HCT116 (cell line): ENCODE measurements at regions not wholly inside any gene's neighbourhood (a gene's known extent, or its start where the extent isn't known, plus 50 kb on each side); places are given as distances from the start of the nearest gene placed in this dataset.

Source experiments
- ATAC-seq: fragments of 200-7000 bp; cut with Tn5 transposase; 2 replicates; pipeline ENCODE4 v1.9.1; 2020; ENCODE audit warnings: mild to moderate bottlenecking, moderate library complexity
- BruUV-seq: library from RNA; stranded (reverse); fragments of 400-500 nt; replicated peaks from 2 replicates; lab custom pipeline; 2021; lab: Mats Ljungman, UMichigan
- CTCF ChIA-PET: fragments of 300-600 bp; sonication (Branson Sonifier 250); formaldehyde crosslinking; loops from one replicate; lab custom pipeline; 2021; ENCODE audit warnings: antibody characterized with exemption; lab: Charles Lee
- POLR2A ChIA-PET: fragments of 300-600, 350-600 bp; sonication (Branson Sonifier 250); formaldehyde crosslinking; loops from one replicate; lab custom pipeline; 2021; ENCODE audit warnings: antibody characterized with exemption; lab: Charles Lee
- RAD21 ChIA-PET, 2 experiments: fragments of 300-600 bp; sonication (Branson Sonifier 250); formaldehyde crosslinking; loops; one replicate each; lab custom pipeline; 2023; ENCODE audit warnings: low total read pairs in 2 of 2; ENCODE audit not compliant: uncharacterized antibody in 2 of 2, unreplicated experiment in 2 of 2, low non-redundant PET in 1 of 2; lab: Charles Lee
- DNase-seq: peaks from one replicate; pipeline ENCODE4 v3.0.0-alpha.2; 2010; ENCODE audit warnings: low read depth, low spot score
- H2AFZ ChIP-seq: fragments of 200-600 bp; shearing (Covaris generic), sonication (generic); 2 replicates; pipeline ENCODE4 v1.6.1; 2017; ENCODE audit warnings: low read depth, mixed run types, mixed read lengths, antibody characterized with exemption, low read length; ENCODE audit not compliant: poor library complexity, severe bottlenecking
- H3K27ac ChIP-seq: 2 replicates; pipeline ENCODE4 v1.5.1; 2012; ENCODE audit warnings: low read depth, low read length
- H3K27me3 ChIP-seq: fragments of 200-600 bp; sonication (generic); 2 replicates; pipeline ENCODE4 v1.6.1; 2016; ENCODE audit warnings: mixed run types, low read length, mixed read lengths; ENCODE audit not compliant: insufficient read depth
- H3K36me3 ChIP-seq, 2 experiments: fragments of 200-500 bp in 1 of 2; fragments of 200-600 bp in 1 of 2; sonication (Bioruptor generic) in 1 of 2; sonication (generic) in 1 of 2; 2 replicates each; pipeline versions ENCODE4 v1.5.1 to v1.6.1; 2014 to 2016; ENCODE audit warnings: low read length in 2 of 2, inconsistent platforms in 1 of 2, mixed read lengths in 1 of 2, mixed run types in 1 of 2; ENCODE audit not compliant: insufficient read depth in 2 of 2, control insufficient read depth in 1 of 2
- H3K4me1 ChIP-seq, 2 experiments: fragments of 200-600 bp in 1 of 2; sonication (generic) in 1 of 2; 2 replicates each; pipeline versions ENCODE4 v1.5.1 to v1.6.1; 2012 to 2017; ENCODE audit warnings: low read length in 2 of 2, inconsistent platforms in 1 of 2, mild to moderate bottlenecking in 1 of 2, mixed read lengths in 1 of 2, mixed run types in 1 of 2, moderate library complexity in 1 of 2; ENCODE audit not compliant: insufficient read depth in 2 of 2, control insufficient read depth in 1 of 2
- H3K4me2 ChIP-seq: fragments of 200-600 bp; sonication (generic); 2 replicates; pipeline ENCODE4 v1.6.1; 2017; ENCODE audit warnings: mixed run types, low read length, mixed read lengths
- H3K4me3 ChIP-seq, 2 experiments: fragments of 200-600 bp in 1 of 2; sonication (generic) in 1 of 2; replicated peaks in 1 of 2; 2 replicates each; pipeline ENCODE4 v1.5.1; 2011 to 2016; ENCODE audit warnings: low read length in 2 of 2, control low read depth in 1 of 2, low read depth in 1 of 2, mild to moderate bottlenecking in 1 of 2, mixed read lengths in 1 of 2, mixed run types in 1 of 2
- H3K79me2 ChIP-seq: fragments of 200-600 bp; sonication (generic); 2 replicates; pipeline ENCODE4 v1.6.1; 2017; ENCODE audit warnings: mild to moderate bottlenecking, mixed run types, low read length, moderate library complexity, mixed read lengths; ENCODE audit not compliant: insufficient read depth
- H3K9ac ChIP-seq: fragments of 200-600 bp; sonication (generic); 2 replicates; pipeline ENCODE4 v1.6.1; 2016; ENCODE audit warnings: low read length, mixed read lengths
- H3K9me2 ChIP-seq: fragments of 200-600 bp; sonication (generic), shearing (Covaris generic); 2 replicates; pipeline ENCODE4 v1.6.1; 2017; ENCODE audit warnings: mixed run types, mild to moderate bottlenecking, moderate library complexity; ENCODE audit not compliant: insufficient read depth
- H3K9me3 ChIP-seq, 2 experiments: fragments of 200-500 bp in 1 of 2; fragments of 200-600 bp in 1 of 2; sonication (Bioruptor generic) in 1 of 2; sonication (generic) in 1 of 2; 2 replicates each; pipeline ENCODE4 v1.6.1; 2014 to 2017; ENCODE audit warnings: low read length in 2 of 2, mixed read lengths in 2 of 2, inconsistent platforms in 1 of 2, low read depth in 1 of 2, mild to moderate bottlenecking in 1 of 2, mixed run types in 1 of 2, moderate library complexity in 1 of 2; ENCODE audit not compliant: control insufficient read depth in 1 of 2, insufficient read depth in 1 of 2
- H4K20me1 ChIP-seq: fragments of 200-600 bp; sonication (generic), shearing (Covaris generic); 2 replicates; pipeline ENCODE4 v1.6.1; 2017; ENCODE audit warnings: mixed run types, mild to moderate bottlenecking, moderate library complexity; ENCODE audit not compliant: insufficient read depth
- ATF3 ChIP-seq: IDR thresholded peaks from 2 replicates; pipeline ENCODE4 v1.6.1; 2012
- CBX3 ChIP-seq: IDR thresholded peaks from 2 replicates; pipeline ENCODE4 v1.6.1; 2012; ENCODE audit warnings: low read depth
- CEBPB ChIP-seq: IDR thresholded peaks from 2 replicates; pipeline ENCODE4 v1.6.1; 2012; ENCODE audit warnings: low read depth
- CTCF ChIP-seq, 3 experiments: fragments of 200-600 bp in 1 of 3; sonication (generic) in 1 of 3; IDR thresholded peaks in 2 of 3; conservative IDR thresholded peaks in 1 of 3; 2 replicates each; pipeline ENCODE4 v1.5.1; 2012 to 2017; ENCODE audit warnings: low read depth in 2 of 3, low read length in 2 of 3, antibody characterized with exemption in 1 of 3, borderline replicate concordance in 1 of 3, control low read depth in 1 of 3, mild to moderate bottlenecking in 1 of 3, mixed read lengths in 1 of 3, mixed run types in 1 of 3, moderate library complexity in 1 of 3; ENCODE audit not compliant: insufficient read depth in 1 of 3
- EGR1 ChIP-seq: IDR thresholded peaks from 2 replicates; pipeline ENCODE4 v1.6.1; 2012; ENCODE audit warnings: low read depth
- ELF1 ChIP-seq: IDR thresholded peaks from 2 replicates; pipeline ENCODE4 v1.6.1; 2012; ENCODE audit warnings: low read depth, borderline replicate concordance
- EZH2 ChIP-seq: fragments of 200-600 bp; sonication (generic); IDR thresholded peaks from 2 replicates; pipeline ENCODE4 v1.6.1; 2017; ENCODE audit warnings: antibody characterized with exemption, mixed run types
- EZH2phosphoT487 ChIP-seq: fragments of 200-600 bp; IDR thresholded peaks from 2 replicates; pipeline ENCODE4 v1.6.1; 2018; ENCODE audit warnings: antibody characterized with exemption, borderline replicate concordance
- FOSL1 ChIP-seq: IDR thresholded peaks from 2 replicates; pipeline ENCODE4 v1.6.1; 2012; ENCODE audit warnings: low read depth
- JUND ChIP-seq: IDR thresholded peaks from 2 replicates; pipeline ENCODE4 v1.6.1; 2012
- POLR2AphosphoS5 ChIP-seq: IDR thresholded peaks from 2 replicates; pipeline ENCODE4 v1.6.1; 2011; ENCODE audit warnings: mild to moderate bottlenecking, low read depth, low read length, moderate library complexity
- RAD21 ChIP-seq: IDR thresholded peaks from 2 replicates; pipeline ENCODE4 v1.6.1; 2012; ENCODE audit warnings: low read depth, mild to moderate bottlenecking
- SIN3A ChIP-seq: IDR thresholded peaks from 2 replicates; pipeline ENCODE4 v1.6.1; 2012; ENCODE audit warnings: low read depth
- SP1 ChIP-seq: IDR thresholded peaks from 2 replicates; pipeline ENCODE4 v1.6.1; 2012; ENCODE audit warnings: low read depth
- SRF ChIP-seq: IDR thresholded peaks from 2 replicates; pipeline ENCODE4 v1.6.1; 2012; ENCODE audit warnings: low read depth
- TCF7L2 ChIP-seq: IDR thresholded peaks from 2 replicates; pipeline ENCODE4 v1.7.0; 2011; ENCODE audit warnings: borderline replicate concordance, inconsistent platforms; ENCODE audit not compliant: insufficient read depth, insufficient read length; ENCODE audit errors: extremely low read depth
- YY1 ChIP-seq: IDR thresholded peaks from 2 replicates; pipeline ENCODE4 v1.6.1; 2011; ENCODE audit warnings: low read length, low read depth, moderate library complexity, mild to moderate bottlenecking; ENCODE audit not compliant: insufficient replicate concordance; ENCODE audit errors: extremely low read depth
- ZFX ChIP-seq: fragments of 450-650 bp; IDR thresholded peaks from 2 replicates; pipeline ENCODE4 v1.6.1; 2017
- ZNF274 ChIP-seq: fragments of 200-500 bp; sonication (Bioruptor generic); IDR thresholded peaks from 2 replicates; pipeline ENCODE4 v1.6.1; 2014; ENCODE audit warnings: mild to moderate bottlenecking, low read depth, low read length, inconsistent platforms
- intact Hi-C: fragments of 100-400 bp; cut with micrococcal nuclease; formaldehyde crosslinking; loops from 2 replicates; pipeline ENCODE4 v1.10.0; 2022

GRCh38 chr20:51941503-51941902 lies 139.2 kb upstream of the SALL4 start:
- H3K4me3 ChIP-seq = no peak overlapping the region
- no peaks in the 10 kb centered on the region for H3K79me2 ChIP-seq
- H3K9me2 ChIP-seq = no peaks in the 10 kb centered on the region
- H2AFZ ChIP-seq = no peak overlapping the region
- no peaks in the 10 kb centered on the region for H3K36me3 ChIP-seq
- H3K27ac ChIP-seq = no peak overlapping the region
- no peak overlapping the region for H3K4me2 ChIP-seq
- ChIA-PET POLR2A (no interaction called here), CTCF (no interaction called here), RAD21 (no interaction called here)
- no TSS peak for BruUV-seq
- DNase-seq (no peak), ATAC-seq (no peak)
- H3K4me1 ChIP-seq = no peaks in the 10 kb centered on the region
- intact Hi-C loops = no loop called here
- no peak overlapping the region for H3K9ac ChIP-seq
- no peaks in the 10 kb centered on the region for H3K27me3 ChIP-seq
- no peaks in the 10 kb centered on the region for H3K9me3 ChIP-seq
- no peak for TF ChIP-seq ELF1
- no peak for TF ChIP-seq EZH2
- no peak for TF ChIP-seq FOSL1
- no peak for TF ChIP-seq ZNF274
- no peak for TF ChIP-seq SIN3A
- H4K20me1 ChIP-seq = no peaks in the 10 kb centered on the region

- no peaks in the 10 kb centered on the region for H3K27me3 ChIP-seq
- POLR2A ChIA-PET = no interaction called here
- TF ChIP-seq SP1 = no peak
- no peak for TF ChIP-seq EGR1
- TF ChIP-seq EZH2phosphoT487 = no peak
- no peak for TF ChIP-seq POLR2AphosphoS5
- no peak for TF ChIP-seq YY1
- no peak for TF ChIP-seq ATF3
- TF ChIP-seq JUND = no peak
- TF ChIP-seq SRF = no peak
- no peak for TF ChIP-seq CBX3
- no peak for TF ChIP-seq CEBPB
- no peak for TF ChIP-seq EZH2
- TF ChIP-seq SIN3A = no peak
- TF ChIP-seq ZFX = no peak
- TF ChIP-seq CTCF (IDR thresholded peaks at IDR 0.05 in 2 of 3, conservative IDR thresholded peaks at IDR 0.05 in 1 of 3; ENCODE audit: borderline replicate concordance in 1 of 3, insufficient read depth in 1 of 3, low read depth in 2 of 3, low read length in 2 of 3) = no peak
- no peak for TF ChIP-seq RAD21
- no peak for TF ChIP-seq TCF7L2
- DNase-seq (no peak), ATAC-seq (no peak)
- no peaks in the 10 kb centered on the region for H3K9me3 ChIP-seq
- H2AFZ ChIP-seq = no peak overlapping the region
- RAD21 ChIA-PET = no interaction called here
- no peak overlapping the region for H3K27ac ChIP-seq
- H3K9ac ChIP-seq = no peak overlapping the region
- H3K79me2 ChIP-seq = no peaks in the 10 kb centered on the region
- no peak overlapping the region for H3K4me3 ChIP-seq
- CTCF ChIA-PET = no interaction called here
- no peaks in the 10 kb centered on the region for H3K4me1 ChIP-seq
- no peaks in the 10 kb centered on the region for H4K20me1 ChIP-seq
- BruUV-seq = no TSS peak
- H3K36me3 ChIP-seq = no peaks in the 10 kb centered on the region
- intact Hi-C loops = no loop called here
- H3K4me2 ChIP-seq = no peak overlapping the region
- no peaks in the 10 kb centered on the region for H3K9me2 ChIP-seq
Observed at GRCh38 chr20:51939259-51939585, 136.9 kb upstream of the SALL4 start.
